ENCODE measurements at regions not wholly inside any gene's neighbourhood (a gene's known extent, or its start where the extent isn't known, plus 50 kb on each side); places are given as distances from the start of the nearest gene placed in this dataset.

DNA sequence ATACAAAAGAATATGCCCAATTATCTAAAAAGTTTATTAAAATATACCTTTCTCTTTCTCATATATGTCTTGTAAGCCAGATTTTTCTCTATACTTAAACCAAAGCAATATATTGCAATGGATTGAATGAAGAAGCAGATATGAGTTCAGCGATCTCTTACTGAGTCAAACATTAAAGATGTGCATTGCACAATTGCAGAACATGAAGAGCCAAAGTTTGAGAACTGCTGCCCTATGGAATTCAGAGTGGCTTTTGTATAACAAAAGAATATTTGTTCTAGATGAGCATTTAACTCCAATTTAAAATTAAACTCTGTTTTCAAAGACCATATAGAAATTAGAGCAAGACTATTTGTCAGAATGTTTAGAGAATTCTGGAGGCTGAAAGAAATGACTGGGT lies 519.0 kb upstream of the DAB2 start:
- TF ChIP-seq FOXM1 (IDR thresholded peaks at IDR 0.05; ENCODE audit: borderline replicate concordance) (no peak), ARNT (IDR thresholded peaks at IDR 0.05) (no peak), ZNF384 (IDR thresholded peaks at IDR 0.05) (no peak), BHLHE40 (IDR thresholded peaks at IDR 0.05; ENCODE audit: borderline replicate concordance) (no peak), NFRKB (IDR thresholded peaks at IDR 0.05) (no peak), FOXK2 (IDR thresholded peaks at IDR 0.05) (no peak), TARDBP (IDR thresholded peaks at IDR 0.05) (no peak), SP1 (IDR thresholded peaks at IDR 0.05) (no peak)
